Skin of body (tissue), 2 donors: ENCODE measurements at regions not wholly inside any gene's neighbourhood (a gene's known extent, or its start where the extent isn't known, plus 50 kb on each side); places are given as distances from the start of the nearest gene placed in this dataset. TPM values are rescaled to one million over a fixed set of nuclear protein-coding genes. Genes with fewer than 3 reads are reported as not detected.

Source experiments
- DNase-seq: peaks from one replicate; lab custom pipeline; 2025; lab: John Stamatoyannopoulos, UW
- small RNA-seq: library from RNA; depleted of rRNA; stranded (forward); fragments of <200 nt; gene quantifications from one replicate; pipeline ENCODE3, GENCODE V24; 2014; ENCODE audit warnings: low replicate concordance

DNA sequence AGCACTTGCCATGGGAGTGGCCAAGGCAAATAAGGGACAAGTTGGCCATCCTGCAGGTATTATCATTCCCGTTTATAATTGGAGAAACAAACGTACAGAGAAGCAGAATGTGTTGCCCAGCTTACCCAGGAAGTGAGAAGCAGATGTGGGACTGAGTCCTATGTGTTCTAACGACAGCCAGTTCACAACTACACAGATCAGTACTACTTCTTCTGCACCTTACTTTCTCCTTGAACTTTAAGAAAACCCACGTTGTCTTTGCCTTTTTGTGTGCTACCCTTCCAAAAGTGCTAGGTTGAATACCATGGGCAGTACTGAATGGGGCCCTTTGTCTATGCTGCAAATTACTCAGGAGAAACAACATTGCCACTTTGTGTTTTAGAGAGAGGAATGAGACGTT lies 62.8 kb upstream of the BLID start:
- DNase-seq, result no peak

DNA sequence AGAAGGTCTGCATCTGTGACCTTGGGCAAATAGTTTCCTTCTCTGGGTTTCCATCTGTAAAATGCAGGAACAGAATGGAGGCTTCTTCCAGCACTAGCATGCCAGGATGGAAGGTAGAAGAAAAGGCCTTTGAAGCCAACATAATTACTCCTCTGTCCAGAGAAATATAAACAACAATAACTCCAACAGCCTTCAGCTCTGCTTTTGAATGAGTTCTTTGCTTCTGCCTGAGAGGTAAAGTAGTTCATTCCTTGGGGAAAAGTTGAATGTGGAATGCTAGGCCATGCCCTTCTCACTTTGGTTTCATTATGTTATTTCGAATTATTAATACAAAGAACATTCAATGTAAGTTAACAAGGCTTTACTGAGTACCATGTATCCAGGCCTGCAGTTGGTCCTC lies 61.2 kb upstream of the BLID start:
- DNase-seq, result no peak

DNA sequence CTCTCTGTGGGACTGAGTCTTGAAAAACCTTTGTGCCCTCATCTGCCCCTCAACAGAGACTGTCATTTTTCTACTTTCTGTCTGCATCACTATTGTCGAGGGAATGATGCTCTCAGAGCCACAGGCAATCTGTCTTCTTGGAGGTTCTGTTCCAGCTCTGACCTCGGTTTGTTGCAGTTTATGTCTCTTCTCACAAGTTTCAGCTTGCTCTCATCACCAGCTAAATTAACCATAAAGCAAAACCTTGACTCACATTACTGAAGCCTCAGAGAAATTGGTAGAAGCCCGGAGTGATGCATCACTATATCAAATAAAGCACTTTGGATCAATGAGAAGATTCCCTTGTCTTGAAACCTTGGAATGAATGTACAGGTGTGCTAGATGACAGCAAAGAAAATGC lies 60.6 kb upstream of the BLID start:
- no peak for DNase-seq

DNA sequence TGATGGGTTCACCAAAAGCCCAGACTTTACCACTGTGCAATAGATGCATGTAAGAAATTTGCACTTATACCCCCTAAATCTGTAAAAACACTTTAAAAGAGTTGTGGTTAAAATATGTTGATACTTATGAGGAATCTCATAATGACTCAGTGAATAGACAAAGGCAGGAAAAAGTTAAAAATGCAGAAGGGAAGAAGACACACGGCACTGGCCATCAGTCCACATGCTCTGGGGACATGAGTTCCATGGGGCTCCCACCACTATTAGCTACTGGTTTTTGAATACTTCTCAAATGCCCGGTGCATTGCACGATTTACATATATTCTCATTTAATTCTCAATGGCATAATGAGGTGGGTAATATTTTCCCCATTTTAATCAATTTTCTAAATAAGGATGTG lies 59.3 kb upstream of the BLID start:
- no peak for DNase-seq

DNA sequence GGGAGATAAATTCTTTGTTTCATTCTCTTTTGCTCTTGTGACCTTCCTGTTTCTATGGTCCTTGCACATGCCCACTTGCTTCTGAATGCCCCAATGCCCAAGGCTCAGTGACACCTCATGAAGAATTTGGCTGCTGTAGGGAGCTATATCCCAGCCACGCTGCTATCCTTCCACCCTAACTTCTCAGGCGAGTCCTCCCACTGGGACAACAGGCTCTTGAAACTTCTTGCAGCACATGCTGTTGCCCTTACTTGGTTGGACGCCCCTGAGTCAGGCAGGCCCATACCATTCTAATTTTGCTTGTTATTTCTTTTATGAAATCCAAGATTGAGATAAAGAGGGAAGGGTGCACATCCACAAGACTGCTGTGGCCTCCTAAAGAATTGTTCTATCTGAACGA lies 57.6 kb upstream of the BLID start:
- no peak for DNase-seq

DNA sequence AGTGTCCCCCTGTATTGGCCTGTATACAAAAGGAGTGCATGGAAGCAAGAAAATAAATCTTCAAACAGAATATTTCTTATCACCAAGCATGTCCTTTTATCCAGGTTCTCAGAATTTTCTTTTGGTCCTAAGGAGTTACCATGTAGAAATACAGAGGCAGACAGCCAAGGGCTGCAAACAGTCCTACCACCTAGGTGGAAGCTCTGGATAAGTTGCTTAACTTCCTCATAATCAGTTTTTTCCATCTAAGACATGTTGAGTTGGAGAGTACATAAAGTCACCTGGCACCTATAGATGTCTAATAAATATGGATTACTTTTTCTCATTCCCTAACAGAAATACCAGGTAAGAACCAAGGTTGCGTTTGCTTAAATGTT lies 57.0 kb upstream of the BLID start:
- no peak for DNase-seq

DNA sequence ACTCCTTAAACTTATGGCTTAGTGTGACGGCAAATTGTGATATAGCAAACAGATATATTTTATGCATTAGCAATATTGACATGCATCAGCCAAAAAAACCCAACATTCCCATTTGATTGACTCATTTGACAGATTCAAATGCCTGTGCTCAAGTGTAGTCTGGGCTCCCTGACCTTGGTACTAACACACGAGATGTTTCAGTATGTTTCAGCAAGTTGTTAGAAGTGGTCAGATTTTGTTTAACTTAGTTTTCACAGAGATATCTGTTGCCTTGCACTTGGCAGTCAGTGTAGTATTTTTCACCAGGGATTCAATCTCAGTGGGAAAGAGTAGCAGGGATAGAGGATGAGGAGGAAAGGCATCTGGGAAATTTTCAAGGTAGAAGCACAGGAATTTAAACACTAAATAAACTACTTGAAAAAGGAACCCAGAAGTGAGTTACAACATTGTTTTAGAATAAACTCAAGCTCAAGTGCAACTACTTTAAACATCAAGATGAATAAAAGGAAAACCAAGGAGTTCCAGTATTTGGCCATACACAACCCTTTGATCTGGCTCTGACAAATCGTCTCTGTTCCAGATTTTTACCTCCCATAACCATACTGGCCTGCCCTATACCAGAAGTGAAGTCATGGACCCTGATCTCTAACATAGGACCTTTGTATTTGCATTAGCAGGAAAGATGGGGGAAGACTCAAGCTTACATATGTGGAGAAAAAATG lies 56.5 kb upstream of the BLID start:
- no peak for DNase-seq

DNA sequence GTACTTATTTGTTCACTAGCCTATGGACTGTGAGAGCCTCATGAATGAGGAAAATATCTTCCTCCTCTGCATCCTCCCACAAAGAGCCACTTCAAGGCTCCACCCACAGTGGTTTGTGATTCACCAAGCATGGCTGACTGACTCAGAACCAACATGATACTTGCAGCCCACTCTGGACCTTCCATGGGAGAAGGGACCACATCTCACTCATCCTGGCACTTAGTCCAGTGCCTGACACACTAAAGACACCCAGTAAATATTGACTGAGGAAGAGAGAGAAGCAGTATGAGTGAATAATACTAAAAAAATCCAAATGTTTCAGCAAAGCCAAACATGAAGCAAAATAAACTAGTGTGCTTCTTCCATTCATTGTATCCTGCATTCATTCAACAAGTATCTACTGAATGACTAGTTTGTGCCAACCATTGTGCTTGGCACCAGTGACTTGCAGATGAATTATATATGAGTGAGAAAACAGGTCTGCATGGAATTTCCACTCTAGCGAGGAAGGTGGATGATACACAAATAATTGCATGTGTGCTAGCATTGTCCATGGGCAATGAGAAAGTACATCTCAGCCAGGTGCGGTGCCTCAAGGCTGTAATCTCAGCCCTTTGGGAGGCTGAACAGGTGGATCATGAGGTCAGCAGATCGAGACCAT lies 54.9 kb upstream of the BLID start:
- DNase-seq, result no peak

DNA sequence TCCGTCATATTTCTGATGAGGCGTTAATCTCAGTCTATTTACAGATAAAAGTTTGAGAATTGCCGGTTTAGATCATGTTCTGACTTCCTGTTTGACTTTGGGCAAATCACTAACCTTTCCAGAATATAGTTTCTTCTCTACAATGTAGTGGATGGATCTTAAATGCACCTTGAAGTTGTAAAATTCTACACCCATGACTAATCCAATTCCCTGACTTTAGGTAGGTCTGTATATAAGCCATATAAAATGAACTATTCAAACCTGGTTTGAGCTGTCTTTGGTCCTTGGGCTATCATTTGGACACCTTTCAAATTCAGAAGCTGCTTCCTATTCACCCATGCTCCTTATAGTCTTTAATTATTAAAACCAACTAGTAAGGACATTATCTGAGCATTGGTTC lies 52.2 kb upstream of the BLID start:
- no peak for DNase-seq

DNA sequence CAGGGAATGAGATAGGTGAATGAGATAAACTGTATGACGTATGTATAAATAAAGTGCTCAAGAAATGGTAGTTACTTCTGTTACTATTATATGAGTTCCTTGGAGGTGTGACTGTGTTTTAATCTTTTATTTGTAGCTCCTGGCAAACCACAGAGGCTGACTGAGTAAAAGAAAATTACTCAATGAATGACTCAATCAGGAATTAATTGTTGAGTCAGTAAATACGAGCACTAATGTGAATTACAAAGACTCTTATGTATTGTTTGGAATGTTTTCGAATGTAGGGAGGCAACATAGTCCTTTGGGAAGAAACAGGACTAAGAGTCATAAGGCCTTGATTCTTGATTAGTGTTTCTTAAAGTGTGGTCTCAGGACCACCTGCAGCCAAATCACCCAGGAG lies 51.1 kb upstream of the BLID start:
- no peak for DNase-seq

DNA sequence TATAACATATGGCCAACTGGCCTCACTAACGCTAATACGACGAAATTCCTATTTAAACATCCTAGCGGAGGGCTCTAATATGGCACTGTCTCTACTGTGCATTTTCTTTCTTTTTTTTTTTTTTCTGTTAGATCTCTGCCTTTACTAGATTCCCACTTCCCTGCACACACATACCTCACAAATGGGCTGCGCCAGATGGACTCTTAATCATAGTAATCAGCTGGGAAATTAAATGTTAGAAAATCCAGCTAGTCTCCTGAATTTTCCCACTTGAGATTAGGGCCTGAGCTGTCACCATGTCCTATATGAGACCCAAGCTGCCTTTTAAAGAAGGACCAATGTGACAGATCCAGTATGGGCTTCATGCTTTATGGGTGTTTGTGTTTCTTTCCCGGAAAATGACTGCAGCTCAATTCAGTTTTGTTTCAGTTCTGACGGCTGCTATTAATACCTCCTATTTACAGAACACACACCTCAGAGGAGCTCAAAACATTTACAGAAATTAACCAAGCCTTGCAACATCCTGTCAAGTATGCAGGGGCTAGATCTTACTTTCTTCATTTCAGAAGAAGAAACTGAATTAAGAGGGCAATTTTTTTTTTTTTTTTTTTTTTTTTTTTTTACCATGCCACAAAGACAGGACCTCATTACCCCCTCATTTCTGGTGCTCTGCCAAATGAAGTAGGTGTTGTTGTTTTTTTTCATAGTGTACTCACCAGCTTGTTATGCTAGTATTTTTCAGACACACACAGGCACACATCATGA lies 49.8 kb upstream of the BLID start:
- no peak for DNase-seq

Small RNA genes lying in the stretch of these regions (small RNA-seq; reads per million reads assigned to genes)
- not detected for gene RNU4ATAC10P
- not detected for gene RNU4ATAC5P
- gene RNU6-592P, result not detected
